Neuronal stem cell (in vitro differentiated cells): ENCODE measurements at regions not wholly inside any gene's neighbourhood (a gene's known extent, or its start where the extent isn't known, plus 50 kb on each side); places are given as distances from the start of the nearest gene placed in this dataset.

Experiments
- DNase-seq: peaks from one replicate; pipeline ENCODE4 v3.0.0-alpha.2; 2013; ENCODE audit warnings: low spot score
- H2AFZ ChIP-seq: one replicate; pipeline ENCODE4 v1.6.1; 2013; ENCODE audit warnings: mild to moderate bottlenecking, low read length, inconsistent platforms
- H2AK5ac ChIP-seq: 2 replicates; pipeline ENCODE4 v1.6.1; 2013; ENCODE audit warnings: low read depth, mild to moderate bottlenecking, inconsistent platforms, low read length, moderate library complexity, mixed read lengths
- H2BK120ac ChIP-seq: 2 replicates; pipeline ENCODE4 v1.6.1; 2013; ENCODE audit warnings: low read depth, mild to moderate bottlenecking, inconsistent platforms, low read length, moderate library complexity, mixed read lengths
- H2BK12ac ChIP-seq: one replicate; pipeline ENCODE4 v1.6.1; 2013; ENCODE audit warnings: low read length, inconsistent platforms
- H2BK15ac ChIP-seq: 2 replicates; pipeline ENCODE4 v1.6.1; 2013; ENCODE audit warnings: mild to moderate bottlenecking, low read length, inconsistent platforms, mixed read lengths
- H2BK5ac ChIP-seq: one replicate; pipeline ENCODE4 v1.6.1; 2013; ENCODE audit warnings: inconsistent platforms, mild to moderate bottlenecking, low read length, moderate library complexity
- H3K14ac ChIP-seq: one replicate; pipeline ENCODE4 v1.6.1; 2013; ENCODE audit warnings: low read length, inconsistent platforms
- H3K18ac ChIP-seq: 2 replicates; pipeline ENCODE4 v1.6.1; 2013; ENCODE audit warnings: low read length, inconsistent platforms
- H3K23ac ChIP-seq: 2 replicates; pipeline ENCODE4 v1.6.1; 2013; ENCODE audit warnings: low read depth, mild to moderate bottlenecking, mixed read lengths, low read length, inconsistent platforms; ENCODE audit not compliant: poor library complexity
- H3K27ac ChIP-seq: replicated peaks from 3 replicates; pipeline ENCODE4 v1.5.1; 2013; ENCODE audit warnings: low read length, inconsistent platforms
- H3K27me3 ChIP-seq, 3 experiments: 2 replicates each; pipeline ENCODE4 v1.6.1; 2013; ENCODE audit warnings: low read length in 3 of 3, mild to moderate bottlenecking in 2 of 3, inconsistent platforms in 1 of 3, low read depth in 1 of 3, mixed read lengths in 1 of 3, moderate library complexity in 1 of 3; ENCODE audit not compliant: control insufficient read depth in 3 of 3, insufficient read depth in 3 of 3
- H3K36me3 ChIP-seq, 2 donors: replicated peaks in 1 of 2; 2 replicates each; pipeline ENCODE4 v1.6.1; 2013; ENCODE audit warnings: low read length in 2 of 2; ENCODE audit not compliant: control insufficient read depth in 2 of 2, insufficient read depth in 2 of 2
- H3K4ac ChIP-seq: 2 replicates; pipeline ENCODE4 v1.6.1; 2013; ENCODE audit warnings: inconsistent platforms, mild to moderate bottlenecking, low read length, moderate library complexity
- H3K4me1 ChIP-seq, 2 donors: 1 replicate in 1 of 2; 2 replicates in 1 of 2; pipeline ENCODE4 v1.6.1; 2013; ENCODE audit warnings: low read length in 2 of 2, low read depth in 1 of 2; ENCODE audit not compliant: control insufficient read depth in 2 of 2, insufficient read depth in 1 of 2
- H3K4me2 ChIP-seq: one replicate; pipeline ENCODE4 v1.6.1; 2013; ENCODE audit warnings: mild to moderate bottlenecking, low read length, inconsistent platforms; ENCODE audit not compliant: insufficient read depth, poor library complexity, severe bottlenecking
- H3K4me3 ChIP-seq, 2 donors: 2 replicates each; pipeline ENCODE4 v1.5.1; 2013; ENCODE audit warnings: low read length in 2 of 2, mild to moderate bottlenecking in 2 of 2, inconsistent platforms in 1 of 2, moderate library complexity in 1 of 2
- H3K79me1 ChIP-seq: one replicate; pipeline ENCODE4 v1.6.1; 2013; ENCODE audit warnings: low read depth, mild to moderate bottlenecking, inconsistent platforms, low read length, moderate library complexity
- H3K9ac ChIP-seq: one replicate; pipeline ENCODE4 v1.6.1; 2013; ENCODE audit warnings: mild to moderate bottlenecking, low read depth, low read length, inconsistent platforms; ENCODE audit not compliant: poor library complexity
- H3K9me3 ChIP-seq, 2 donors: replicated peaks in 1 of 2; 2 replicates each; pipeline versions ENCODE3 to v1.6.1; 2013; ENCODE audit warnings: low read length in 2 of 2, mild to moderate bottlenecking in 2 of 2, inconsistent platforms in 1 of 2, low read depth in 1 of 2, mixed read lengths in 1 of 2, moderate library complexity in 1 of 2; ENCODE audit not compliant: control insufficient read depth in 2 of 2, insufficient read depth in 1 of 2
- H4K8ac ChIP-seq: one replicate; pipeline ENCODE4 v1.6.1; 2013; ENCODE audit warnings: low read depth, mild to moderate bottlenecking, inconsistent platforms, low read length, moderate library complexity
- H4K91ac ChIP-seq: one replicate; pipeline ENCODE4 v1.6.1; 2013; ENCODE audit warnings: low read length, low read depth, mild to moderate bottlenecking, inconsistent platforms; ENCODE audit not compliant: poor library complexity
- WGBS, 2 donors: extraction: QIAGEN DNeasy Blood & Tissue Kit; methylation state at CpG; one replicate each; pipeline ENCODE4 v1.1.7; 2013; ENCODE audit warnings: missing lambda C conversion rate in 2 of 2, mixed read lengths in 1 of 2; ENCODE audit not compliant: insufficient read length in 2 of 2, insufficient replicate concordance in 1 of 2; ENCODE audit errors: extremely low coverage in 2 of 2; 5-methylcytosine and 5-hydroxymethylcytosine counted together

GRCh38 chr1:93774707-93775106 lies 93.1 kb upstream of the BCAR3 start:
- H3K4ac ChIP-seq, result no peak overlapping the region
- H2BK12ac ChIP-seq, result no peak overlapping the region
- H3K27ac ChIP-seq, result no peak overlapping the region
- H3K18ac ChIP-seq, result no peak overlapping the region
- no peak overlapping the region for H2BK15ac ChIP-seq
- no peaks in the 10 kb centered on the region for H3K27me3 ChIP-seq
- H3K4me3 ChIP-seq, result no peak overlapping the region
- H3K9me3 ChIP-seq, result peaks cover 0 to 6% of the 10 kb centered on the region in 2 donors
- no peak for DNase-seq
- H4K91ac ChIP-seq, result no peak overlapping the region
- H3K36me3 ChIP-seq, result no peaks in the 10 kb centered on the region
- H2BK120ac ChIP-seq, result no peak overlapping the region
- H2AK5ac ChIP-seq, result no peak overlapping the region
- H2BK5ac ChIP-seq, result no peak overlapping the region
- peaks cover 5 to 10% of the 10 kb centered on the region in 2 donors for H3K4me1 ChIP-seq
- no peak overlapping the region for H3K23ac ChIP-seq
- no peak overlapping the region for H4K8ac ChIP-seq
- no peaks in the 10 kb centered on the region for H3K79me1 ChIP-seq
- H3K14ac ChIP-seq, result no peak overlapping the region
- no peak overlapping the region for H3K9ac ChIP-seq
- no peak overlapping the region for H2AFZ ChIP-seq
- no peak overlapping the region for H3K4me2 ChIP-seq

GRCh38 chr1:93773049-93773838 lies 91.6 kb upstream of the BCAR3 start:
- no peak overlapping the region for H4K8ac ChIP-seq
- H3K4me3 ChIP-seq, result no peak overlapping the region
- H2AFZ ChIP-seq, result no peak overlapping the region
- no peak overlapping the region for H2BK120ac ChIP-seq
- no peaks in the 10 kb centered on the region for H3K79me1 ChIP-seq
- no peak overlapping the region for H3K23ac ChIP-seq
- no peak overlapping the region for H3K18ac ChIP-seq
- H3K4me1 ChIP-seq, result peaks cover 17 to 20% of the 10 kb centered on the region in 2 donors
- no peak overlapping the region for H3K27ac ChIP-seq
- H3K14ac ChIP-seq, result no peak overlapping the region
- H2AK5ac ChIP-seq, result no peak overlapping the region
- no peak for DNase-seq
- no peak overlapping the region for H3K9ac ChIP-seq
- H3K4ac ChIP-seq, result no peak overlapping the region
- no peak overlapping the region for H2BK12ac ChIP-seq
- no peak overlapping the region for H4K91ac ChIP-seq
- WGBS, 2 donors, result no CpG with 5 or more reads among the region's 2 CpGs
- H2BK15ac ChIP-seq, result no peak overlapping the region
- no peaks in the 10 kb centered on the region for H3K27me3 ChIP-seq
- H2BK5ac ChIP-seq, result no peak overlapping the region
- H3K4me2 ChIP-seq, result no peak overlapping the region
- H3K9me3 ChIP-seq, result no peaks in the 10 kb centered on the region
- no peaks in the 10 kb centered on the region for H3K36me3 ChIP-seq

GRCh38 chr1:93771843-93772242 lies 90.2 kb upstream of the BCAR3 start:
- peaks cover 21 to 24% of the 10 kb centered on the region in 2 donors for H3K4me1 ChIP-seq

GRCh38 chr1:93770640-93771039 lies 89.0 kb upstream of the BCAR3 start:
- Histone ChIP-seq H2AK5ac (no peak overlapping the region), H3K23ac (no peak overlapping the region), H3K14ac (no peak overlapping the region), H3K18ac (no peak overlapping the region), H2BK12ac (no peak overlapping the region), H3K27me3 (no peaks in the 10 kb centered on the region), H4K8ac (no peak overlapping the region), H3K79me1 (no peaks in the 10 kb centered on the region), H3K4me2 (no peak overlapping the region), H3K9me3 (no peaks in the 10 kb centered on the region), H3K4ac (no peak overlapping the region), H2BK120ac (no peak overlapping the region), H3K9ac (no peak overlapping the region), H3K36me3 (no peaks in the 10 kb centered on the region), H2BK15ac (no peak overlapping the region), H4K91ac (no peak overlapping the region), H3K4me1 (peaks cover 19 to 28% of the 10 kb centered on the region in 2 donors), H3K4me3 (no peak overlapping the region), H2BK5ac (no peak overlapping the region), H3K27ac (no peak overlapping the region), H2AFZ (no peak overlapping the region)
- no CpG with 5 or more reads among the region's 2 CpGs for WGBS, 2 donors
- DNase-seq, result peak; percentile 11

More at GRCh38 chr1:93771843-93772242, 90.2 kb upstream of the BCAR3 start:
- no peak overlapping the region for H3K27ac ChIP-seq
- no peak overlapping the region for H2BK120ac ChIP-seq
- no peak overlapping the region for H3K4me2 ChIP-seq
- H3K36me3 ChIP-seq, result no peaks in the 10 kb centered on the region
- no peaks in the 10 kb centered on the region for H3K27me3 ChIP-seq
- H2AK5ac ChIP-seq, result no peak overlapping the region
- no peaks in the 10 kb centered on the region for H3K79me1 ChIP-seq
- no peak overlapping the region for H2BK15ac ChIP-seq
- no peaks in the 10 kb centered on the region for H3K9me3 ChIP-seq
- no peak for DNase-seq
- H2BK12ac ChIP-seq, result no peak overlapping the region
- H3K4ac ChIP-seq, result no peak overlapping the region
- H3K23ac ChIP-seq, result peak overlapping the region; percentile 3
- no peak overlapping the region for H3K9ac ChIP-seq
- no peak overlapping the region for H3K14ac ChIP-seq
- no CpG with 5 or more reads among the region's 2 CpGs for WGBS, 2 donors
- no peak overlapping the region for H3K18ac ChIP-seq
- no peak overlapping the region for H2AFZ ChIP-seq
- no peak overlapping the region for H3K4me3 ChIP-seq
- H4K8ac ChIP-seq, result no peak overlapping the region
- no peak overlapping the region for H4K91ac ChIP-seq
- H2BK5ac ChIP-seq, result no peak overlapping the region
